Osteocyte (in vitro differentiated cells): ENCODE measurements at regions not wholly inside any gene's neighbourhood (a gene's known extent, or its start where the extent isn't known, plus 50 kb on each side); places are given as distances from the start of the nearest gene placed in this dataset.

Experiments
- DNase-seq: peaks from one replicate; pipeline ENCODE4 v3.0.0; 2021; ENCODE audit warnings: mixed read lengths; ENCODE audit not compliant: unreplicated experiment; ENCODE audit errors: extremely low spot score
- H3K27ac Mint-ChIP-seq: one replicate; pipeline ENCODE4 v1.8.0; 2021; ENCODE audit warnings: mild to moderate bottlenecking, mixed read lengths; ENCODE audit not compliant: unreplicated experiment
- H3K27me3 Mint-ChIP-seq: one replicate; pipeline ENCODE4 v1.8.0; 2021; ENCODE audit warnings: mixed read lengths; ENCODE audit not compliant: unreplicated experiment
- H3K36me3 Mint-ChIP-seq: one replicate; pipeline ENCODE4 v1.8.0; 2021; ENCODE audit warnings: mixed read lengths; ENCODE audit not compliant: unreplicated experiment
- H3K4me1 Mint-ChIP-seq: one replicate; pipeline ENCODE4 v1.8.0; 2021; ENCODE audit warnings: mixed read lengths; ENCODE audit not compliant: unreplicated experiment
- H3K4me3 Mint-ChIP-seq: one replicate; pipeline ENCODE4 v1.8.0; 2021; ENCODE audit warnings: mild to moderate bottlenecking, moderate library complexity, mixed read lengths; ENCODE audit not compliant: unreplicated experiment
- H3K9me3 Mint-ChIP-seq: one replicate; pipeline ENCODE4 v1.8.0; 2021; ENCODE audit warnings: mixed read lengths; ENCODE audit not compliant: unreplicated experiment
- TF ChIP-seq, protein P1 (sequence below): fragments of 200-600 bp; sonication (generic); IDR thresholded peaks from 2 replicates; pipeline ENCODE4 v1.5.0; 2021; ENCODE audit warnings: antibody characterized with exemption, mild to moderate bottlenecking, moderate library complexity

DNA sequence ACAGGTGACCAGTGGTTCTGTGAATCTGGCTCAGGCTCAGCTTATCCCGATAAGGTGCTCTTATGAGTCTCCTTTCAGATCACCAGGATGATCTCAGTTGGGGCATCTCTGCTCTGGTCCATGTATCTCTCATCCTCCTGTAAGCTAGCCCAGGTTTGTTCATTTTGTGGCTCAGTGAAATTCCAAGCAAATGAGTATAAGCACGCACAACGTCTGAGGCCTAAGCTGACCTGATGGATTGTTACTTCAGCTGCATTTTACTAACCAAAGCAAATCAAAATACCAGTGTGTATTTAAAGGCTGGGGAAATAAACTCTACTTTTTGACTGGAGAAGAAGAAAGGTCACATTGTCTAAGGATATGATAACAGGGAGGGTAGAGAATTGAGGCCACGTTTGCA lies 551.0 kb upstream of the BTBD3 start:
- no peak overlapping the region for H3K4me3 Mint-ChIP-seq
- no peaks in the 10 kb centered on the region for H3K9me3 Mint-ChIP-seq
- H3K36me3 Mint-ChIP-seq, result no peaks in the 10 kb centered on the region
- TF ChIP-seq, protein P1, sequence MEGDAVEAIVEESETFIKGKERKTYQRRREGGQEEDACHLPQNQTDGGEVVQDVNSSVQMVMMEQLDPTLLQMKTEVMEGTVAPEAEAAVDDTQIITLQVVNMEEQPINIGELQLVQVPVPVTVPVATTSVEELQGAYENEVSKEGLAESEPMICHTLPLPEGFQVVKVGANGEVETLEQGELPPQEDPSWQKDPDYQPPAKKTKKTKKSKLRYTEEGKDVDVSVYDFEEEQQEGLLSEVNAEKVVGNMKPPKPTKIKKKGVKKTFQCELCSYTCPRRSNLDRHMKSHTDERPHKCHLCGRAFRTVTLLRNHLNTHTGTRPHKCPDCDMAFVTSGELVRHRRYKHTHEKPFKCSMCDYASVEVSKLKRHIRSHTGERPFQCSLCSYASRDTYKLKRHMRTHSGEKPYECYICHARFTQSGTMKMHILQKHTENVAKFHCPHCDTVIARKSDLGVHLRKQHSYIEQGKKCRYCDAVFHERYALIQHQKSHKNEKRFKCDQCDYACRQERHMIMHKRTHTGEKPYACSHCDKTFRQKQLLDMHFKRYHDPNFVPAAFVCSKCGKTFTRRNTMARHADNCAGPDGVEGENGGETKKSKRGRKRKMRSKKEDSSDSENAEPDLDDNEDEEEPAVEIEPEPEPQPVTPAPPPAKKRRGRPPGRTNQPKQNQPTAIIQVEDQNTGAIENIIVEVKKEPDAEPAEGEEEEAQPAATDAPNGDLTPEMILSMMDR, result no peak
- H3K27ac Mint-ChIP-seq, result no peak overlapping the region
- H3K4me1 Mint-ChIP-seq, result no peaks in the 10 kb centered on the region
- peaks cover 9% of the 10 kb centered on the region for H3K27me3 Mint-ChIP-seq
- DNase-seq, result no peak

DNA sequence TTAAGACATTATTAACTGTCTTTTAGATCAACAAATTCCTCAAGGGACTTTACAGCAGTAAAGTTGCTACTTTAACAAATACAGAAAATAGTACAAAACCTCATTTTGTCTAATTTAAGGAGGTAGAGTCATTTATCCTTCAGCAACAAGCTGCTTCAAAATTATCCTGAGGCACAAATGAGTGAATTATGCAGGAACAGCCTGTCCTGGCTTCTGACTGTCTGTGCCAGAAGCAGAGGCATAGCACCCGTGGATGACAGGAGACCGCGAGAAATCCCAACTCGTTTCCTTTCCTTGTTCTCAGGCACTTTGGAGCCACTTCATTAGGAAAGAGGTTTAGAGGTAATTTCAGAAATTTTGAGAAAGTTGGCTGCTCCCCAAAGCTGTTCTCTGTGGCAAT lies 549.2 kb upstream of the BTBD3 start:
- no peak for DNase-seq
- peaks cover 4% of the 10 kb centered on the region for H3K27me3 Mint-ChIP-seq
- TF ChIP-seq, protein P1, result no peak
- no peaks in the 10 kb centered on the region for H3K36me3 Mint-ChIP-seq
- peaks cover 9% of the 10 kb centered on the region for H3K4me1 Mint-ChIP-seq
- no peaks in the 10 kb centered on the region for H3K9me3 Mint-ChIP-seq
- H3K4me3 Mint-ChIP-seq, result no peak overlapping the region
- H3K27ac Mint-ChIP-seq, result no peak overlapping the region

DNA sequence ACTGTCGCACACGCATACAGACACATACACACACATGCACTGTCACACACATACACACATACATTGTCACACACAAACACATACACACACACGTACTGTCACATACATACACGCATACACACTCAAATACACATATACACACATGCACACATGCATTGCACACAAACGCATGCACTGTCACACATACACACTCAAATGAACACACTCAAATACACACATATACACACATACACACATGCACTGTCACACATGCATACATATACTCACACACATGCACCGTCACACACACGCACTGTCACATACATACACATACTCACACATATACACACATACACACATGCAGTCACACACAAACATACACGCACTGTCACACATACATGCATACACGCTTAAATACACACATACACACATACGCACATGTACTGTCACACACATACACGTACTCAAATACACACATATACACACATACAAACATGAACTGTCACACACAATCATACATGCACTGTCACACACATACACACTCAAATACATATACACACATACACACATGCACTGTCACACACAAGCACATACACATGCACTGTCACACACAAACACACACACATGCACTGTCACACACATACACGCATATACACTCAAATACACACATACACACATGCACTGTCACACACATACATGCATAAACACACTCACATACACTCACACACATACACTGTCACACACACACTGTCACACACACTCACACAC lies 548.6 kb upstream of the BTBD3 start:
- DNase-seq, result no peak
- peaks cover 11% of the 10 kb centered on the region for H3K4me1 Mint-ChIP-seq
- H3K9me3 Mint-ChIP-seq, result no peaks in the 10 kb centered on the region
- no peak overlapping the region for H3K4me3 Mint-ChIP-seq
- TF ChIP-seq, protein P1, result no peak
- no peaks in the 10 kb centered on the region for H3K27me3 Mint-ChIP-seq
- no peaks in the 10 kb centered on the region for H3K36me3 Mint-ChIP-seq
- H3K27ac Mint-ChIP-seq, result no peak overlapping the region

DNA sequence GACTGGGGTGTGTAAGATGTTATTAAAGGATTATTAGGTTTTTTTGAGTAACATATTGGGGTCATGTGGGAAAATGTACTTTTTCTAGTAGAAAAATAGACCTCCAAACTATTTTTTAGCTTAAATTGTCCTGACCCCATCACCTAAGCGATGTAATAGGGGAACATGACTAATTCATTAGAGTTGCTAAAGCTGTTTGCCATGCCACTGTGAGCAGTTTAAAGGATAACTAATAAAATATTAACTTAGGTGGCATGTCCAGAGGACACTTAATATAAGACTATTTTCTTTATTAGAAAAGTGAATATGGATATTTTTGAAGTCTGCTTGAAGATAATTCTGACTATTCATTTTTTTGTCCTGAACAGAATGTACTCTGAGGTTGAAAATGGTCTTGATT lies 545.9 kb upstream of the BTBD3 start:
- no peak for DNase-seq
- H3K36me3 Mint-ChIP-seq, result no peaks in the 10 kb centered on the region
- H3K4me1 Mint-ChIP-seq, result peaks cover 20% of the 10 kb centered on the region
- no peaks in the 10 kb centered on the region for H3K9me3 Mint-ChIP-seq
- no peak overlapping the region for H3K4me3 Mint-ChIP-seq
- TF ChIP-seq, protein P1, result no peak
- H3K27ac Mint-ChIP-seq, result no peak overlapping the region
- H3K27me3 Mint-ChIP-seq, result no peaks in the 10 kb centered on the region

DNA sequence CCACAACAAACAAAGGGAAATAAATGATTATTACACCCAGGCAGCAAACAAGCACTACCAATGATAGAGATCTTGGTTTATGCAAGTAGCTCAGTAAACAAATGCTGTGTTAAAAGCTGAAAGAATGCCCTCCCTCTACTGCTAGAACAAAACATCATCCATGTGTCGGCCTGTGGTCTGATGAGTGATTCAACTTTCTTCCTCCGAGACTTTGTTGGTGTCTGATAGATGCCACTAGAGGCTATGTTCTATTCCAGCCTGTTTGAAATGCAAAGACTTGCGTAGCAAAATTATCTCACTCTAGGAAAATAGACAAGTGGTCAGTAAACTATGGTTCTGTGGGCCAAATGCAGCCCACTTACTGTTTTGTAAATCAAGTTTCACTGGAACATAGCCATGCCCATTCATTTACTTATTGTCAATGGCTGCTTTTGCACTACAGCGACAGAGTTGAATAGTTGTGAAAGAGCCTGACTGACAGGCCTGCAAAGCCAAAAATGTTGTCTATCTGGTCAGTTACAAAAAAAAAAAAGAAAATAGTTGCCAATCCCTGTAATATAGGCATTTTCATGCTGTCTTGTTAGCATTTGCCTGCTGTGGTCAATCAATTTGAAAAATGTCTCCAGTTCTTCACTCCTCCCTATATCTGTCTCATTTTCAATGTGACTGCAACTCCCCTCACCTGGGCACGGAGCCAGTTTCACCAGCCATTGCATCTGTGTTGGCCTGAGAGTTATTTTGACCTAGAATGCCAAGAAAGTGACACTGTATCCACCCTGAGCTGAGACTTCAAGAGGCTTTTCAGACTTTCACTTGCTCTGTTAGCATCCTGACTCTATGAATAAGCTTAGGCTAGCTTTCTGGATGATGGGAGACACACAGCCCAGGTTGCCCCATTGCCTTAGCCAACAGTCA lies 544.6 kb upstream of the BTBD3 start:
- no peak for DNase-seq
- Mint-ChIP-seq H3K4me3 (no peak overlapping the region), H3K4me1 (peaks cover 23% of the 10 kb centered on the region), H3K9me3 (no peaks in the 10 kb centered on the region), H3K27ac (no peak overlapping the region), H3K27me3 (no peaks in the 10 kb centered on the region), H3K36me3 (no peaks in the 10 kb centered on the region)
- TF ChIP-seq, protein P1, result no peak
